Heart left ventricle (tissue), 16 donors: ENCODE measurements at regions not wholly inside any gene's neighbourhood (a gene's known extent, or its start where the extent isn't known, plus 50 kb on each side); places are given as distances from the start of the nearest gene placed in this dataset.
A peak's percentile ranks its signal among the peaks of the same experiment; 100 is the strongest.

Experiments
- ATAC-seq, 4 donors: fragments of 200-7000 bp; cut with Tn5 transposase; one replicate each; pipeline ENCODE4 v1.9.1; 2020 to 2022; ENCODE audit warnings: moderate library complexity in 4 of 4, mild to moderate bottlenecking in 3 of 4, moderate number of reproducible peaks in 1 of 4
- DNase-seq, 5 donors: peaks; one replicate each; pipeline ENCODE4 v3.0.0-alpha.2; 2020
- H3K27ac ChIP-seq, 12 donors: fragments of 200-600 bp; sonication (generic) in 4 of 12; one replicate each; pipeline versions ENCODE4 v1.5.0 to v1.8.0; 2016 to 2022; ENCODE audit warnings: mild to moderate bottlenecking in 2 of 12
- H3K27me3 ChIP-seq, 9 donors: fragments of 200-600 bp; sonication (generic) in 2 of 9; one replicate each; pipeline versions ENCODE4 v1.5.1 to v1.8.0; 2016 to 2022; ENCODE audit warnings: mild to moderate bottlenecking in 3 of 9
- H3K36me3 ChIP-seq, 9 donors: fragments of 200-600 bp; sonication (generic) in 2 of 9; one replicate each; pipeline versions ENCODE4 v1.5.0 to v1.8.0; 2018 to 2022; ENCODE audit warnings: mild to moderate bottlenecking in 2 of 9
- H3K4me1 ChIP-seq, 12 donors: fragments of 200-600 bp; sonication (generic) in 4 of 12; one replicate each; pipeline versions ENCODE4 v1.5.0 to v1.8.0; 2016 to 2022; ENCODE audit warnings: mild to moderate bottlenecking in 3 of 12
- H3K4me3 ChIP-seq, 12 donors: fragments of 200-600 bp; sonication (generic) in 4 of 12; one replicate each; pipeline versions ENCODE4 v1.5.0 to v1.8.0; 2017 to 2022; ENCODE audit warnings: mild to moderate bottlenecking in 9 of 12, moderate library complexity in 4 of 12
- H3K9me3 ChIP-seq, 12 donors: fragments of 200-600 bp; sonication (generic) in 4 of 12; one replicate each; pipeline versions ENCODE4 v1.5.0 to v1.8.0; 2016 to 2022; ENCODE audit warnings: mild to moderate bottlenecking in 1 of 12
- POLR2A ChIP-seq, 2 donors: fragments of 450-650 bp; IDR thresholded peaks; one replicate each; pipeline ENCODE4 v1.6.1; 2017; ENCODE audit warnings: antibody characterized with exemption in 2 of 2, mild to moderate bottlenecking in 2 of 2, moderate library complexity in 2 of 2
- WGBS, 4 donors: extraction: QIAGEN DNeasy Blood & Tissue Kit in 2 of 4; methylation state at CpG; one replicate each; pipeline versions ENCODE4 v1.1.5 to v1.1.7; 2013 to 2018; 5-methylcytosine and 5-hydroxymethylcytosine counted together
- intact Hi-C, 10 donors: fragments of 100-400 bp; cut with DNase I; formaldehyde crosslinking; loops; one replicate each; pipeline versions ENCODE4 v1.11.1 to v1.14.2; 2022
- TF ChIP-seq, protein P1 (sequence below), 12 donors: fragments of 200-600 bp; sonication (generic) in 4 of 12; IDR thresholded peaks; one replicate each; pipeline versions ENCODE4 v1.5.0 to v1.8.0; 2018 to 2022; ENCODE audit warnings: antibody characterized with exemption in 12 of 12, mild to moderate bottlenecking in 5 of 12
- donor health status: ischemic (EF 13 %, LVEDD 7.1; RV severe dilation, severe dysfunction).
- donor health status: healthy with polysubstance abuse.
- donor health status: DM: no; HTN: yes; CAD: no.
- donor health status: DM: no; HTN: no; CAD: no.
- donor health status: ischemic (EF 25% LVEDD 6.9; RV normal size, moderate dysfunction).
- donor health status: ischemic (EF 25% LVEDD 5.7; RV mildly dilated, moderate dysfunction).
- donor health status: healthy.
- donor health status: DM: yes; HTN: yes; CAD: no.
- donor health status: ischemic (EF 35%, LVEDD 5.7; RV mildly dilated, moderate dysfunction).
- donor health status: nonischemic (EF 11% LVEDD 7.7; RV severe dilation, severe dysfunction).
- donor health status: DM: yes; HTN: yes; CAD: no.
- donor health status: PGD.
- donor health status: ischemic (EF 29% LVEDD 5.4; RV normal size, mild dysfunction).
- donor health status: nonischemic (EF 23%, LVEDD 6.1; RV moderate dilation, normal function).

DNA sequence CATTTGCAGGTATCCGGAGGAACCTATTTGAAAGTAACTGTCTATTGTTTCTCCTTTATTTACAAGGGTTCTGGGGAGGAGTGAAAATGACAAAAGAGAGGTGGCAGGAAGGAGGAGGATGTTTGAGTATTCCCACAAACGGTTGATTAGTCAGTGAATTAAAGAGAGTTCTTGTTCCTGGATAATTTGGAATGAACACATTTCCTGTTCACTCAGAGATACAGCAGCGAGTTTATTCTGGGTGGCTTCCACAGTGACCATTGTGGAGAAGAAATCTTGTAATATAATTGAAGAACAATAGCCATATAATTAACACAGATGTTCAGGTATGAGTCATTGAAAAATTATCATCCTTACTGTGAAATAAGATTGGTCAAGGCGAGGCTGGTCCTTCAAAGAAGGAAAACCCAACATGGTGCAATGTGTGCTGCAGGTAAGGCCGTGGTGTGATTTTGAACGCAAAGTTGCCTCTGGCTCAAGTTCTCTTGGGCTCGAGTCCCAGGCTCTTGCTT lies 77.3 kb downstream of the NFKBIZ start:
- intact Hi-C loops = loop anchor here in 1 of 10 donors (10.0 kb wide), 1 partner anchor 62 kb away; no protein-coding TSS in a partner anchor
- ATAC-seq = peak in 2 of 4 donors; percentile 33 to 55

DNA sequence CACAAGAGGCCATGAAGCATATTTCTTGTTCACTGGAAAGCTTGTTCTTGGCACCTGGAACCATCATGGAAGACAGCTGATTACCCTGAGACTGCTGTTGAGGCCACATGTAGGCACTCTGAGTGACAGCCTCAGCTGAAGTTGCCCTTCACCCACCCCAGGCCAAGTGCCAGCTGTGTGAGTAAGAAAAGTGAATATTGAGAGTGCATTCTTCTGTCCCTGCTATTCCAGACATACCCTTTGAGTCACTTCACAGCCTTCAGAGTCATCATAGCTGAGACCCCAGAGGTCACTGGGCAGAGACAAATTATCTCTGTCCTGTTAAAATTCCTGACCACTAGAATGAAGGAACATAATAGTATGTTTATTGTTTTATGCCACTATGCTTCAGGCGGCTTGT lies 79.6 kb downstream of the NFKBIZ start:
- TF ChIP-seq, protein P1, sequence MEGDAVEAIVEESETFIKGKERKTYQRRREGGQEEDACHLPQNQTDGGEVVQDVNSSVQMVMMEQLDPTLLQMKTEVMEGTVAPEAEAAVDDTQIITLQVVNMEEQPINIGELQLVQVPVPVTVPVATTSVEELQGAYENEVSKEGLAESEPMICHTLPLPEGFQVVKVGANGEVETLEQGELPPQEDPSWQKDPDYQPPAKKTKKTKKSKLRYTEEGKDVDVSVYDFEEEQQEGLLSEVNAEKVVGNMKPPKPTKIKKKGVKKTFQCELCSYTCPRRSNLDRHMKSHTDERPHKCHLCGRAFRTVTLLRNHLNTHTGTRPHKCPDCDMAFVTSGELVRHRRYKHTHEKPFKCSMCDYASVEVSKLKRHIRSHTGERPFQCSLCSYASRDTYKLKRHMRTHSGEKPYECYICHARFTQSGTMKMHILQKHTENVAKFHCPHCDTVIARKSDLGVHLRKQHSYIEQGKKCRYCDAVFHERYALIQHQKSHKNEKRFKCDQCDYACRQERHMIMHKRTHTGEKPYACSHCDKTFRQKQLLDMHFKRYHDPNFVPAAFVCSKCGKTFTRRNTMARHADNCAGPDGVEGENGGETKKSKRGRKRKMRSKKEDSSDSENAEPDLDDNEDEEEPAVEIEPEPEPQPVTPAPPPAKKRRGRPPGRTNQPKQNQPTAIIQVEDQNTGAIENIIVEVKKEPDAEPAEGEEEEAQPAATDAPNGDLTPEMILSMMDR (IDR thresholded peaks at IDR 0.05) = no peak
- no peak for TF ChIP-seq POLR2A (IDR thresholded peaks at IDR 0.05)
- H3K4me3 ChIP-seq = no peak overlapping the region
- no peak for DNase-seq
- no peak for ATAC-seq
- intact Hi-C loops = loop anchor here in 1 of 10 donors (10.0 kb wide), 1 partner anchor 64 kb away; no protein-coding TSS in a partner anchor
- no peaks in the 10 kb centered on the region for H3K36me3 ChIP-seq
- H3K27ac ChIP-seq = no peak overlapping the region
- no peaks in the 10 kb centered on the region for H3K9me3 ChIP-seq
- 95 to 100% (median 96%) methylated on average over 1 of the region's 1 CpG for WGBS, 4 donors
- peaks cover 0 to 7% (median 0%) of the 10 kb centered on the region in 12 donors for H3K4me1 ChIP-seq
- no peaks in the 10 kb centered on the region for H3K27me3 ChIP-seq

More for the DNA sequence above, 77.3 kb downstream of the NFKBIZ start:
- H3K27me3 ChIP-seq = no peaks in the 10 kb centered on the region
- no peak for DNase-seq
- WGBS, 4 donors = 46 to 61% (median 49%) methylated on average over 7 of the region's 7 CpGs
- H3K36me3 ChIP-seq = no peaks in the 10 kb centered on the region
- peaks cover 0 to 7% (median 0%) of the 10 kb centered on the region in 12 donors for H3K4me1 ChIP-seq
- TF ChIP-seq, protein P1 (IDR thresholded peaks at IDR 0.05) = no peak
- no peak for TF ChIP-seq POLR2A (IDR thresholded peaks at IDR 0.05)
- no peak overlapping the region for H3K27ac ChIP-seq
- no peaks in the 10 kb centered on the region for H3K9me3 ChIP-seq
- no peak overlapping the region for H3K4me3 ChIP-seq

GRCh38 chr3:101931081-101931480 lies 81.8 kb downstream of the NFKBIZ start:
- Histone ChIP-seq H3K4me3 (no peak overlapping the region), H3K36me3 (no peaks in the 10 kb centered on the region), H3K4me1 (peaks cover 0 to 12% (median 0%) of the 10 kb centered on the region in 12 donors), H3K9me3 (no peaks in the 10 kb centered on the region), H3K27ac (no peak overlapping the region), H3K27me3 (no peaks in the 10 kb centered on the region)
- no peak for ATAC-seq
- 93 to 97% (median 94%) methylated on average over 1 of the region's 1 CpG for WGBS, 4 donors
- no peak for DNase-seq
- no peak for TF ChIP-seq POLR2A (IDR thresholded peaks at IDR 0.05)
- intact Hi-C loops = no loop called here

DNA sequence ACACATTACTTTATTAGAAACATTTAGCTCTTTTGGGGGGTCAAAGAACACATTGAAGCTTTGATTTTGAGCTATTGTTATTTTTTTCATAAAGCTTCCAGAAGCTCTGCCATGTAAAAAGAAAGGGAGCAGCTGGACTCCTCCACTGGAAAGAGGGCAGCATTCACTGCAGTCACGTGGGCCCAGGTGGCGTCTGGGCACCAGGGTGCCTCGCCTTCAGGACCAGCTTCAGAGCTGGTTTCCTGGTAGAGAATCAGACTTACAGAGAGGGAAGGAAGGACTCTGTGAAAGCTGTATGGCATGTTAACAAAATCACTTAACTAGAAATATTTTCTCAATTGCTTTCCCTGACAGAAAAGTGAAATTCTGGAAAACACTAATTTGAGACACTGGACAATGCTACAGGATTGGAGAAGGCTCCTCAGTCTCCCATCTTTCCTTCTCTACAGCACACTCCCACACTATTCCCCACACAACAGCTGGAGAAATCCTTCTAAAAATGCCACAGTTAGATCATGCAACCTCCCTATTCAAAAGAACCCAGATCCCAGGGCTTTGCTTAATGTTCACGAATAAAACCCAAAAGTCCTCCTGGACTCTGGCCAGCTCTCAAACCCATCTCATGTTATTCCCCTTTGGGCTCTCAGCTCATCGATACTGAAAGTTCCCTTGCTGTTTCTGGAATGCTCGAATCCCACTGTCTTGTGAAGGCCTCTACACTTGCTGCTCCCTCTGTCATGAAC lies 83.2 kb downstream of the NFKBIZ start:
- WGBS, 4 donors = 82 to 89% (median 85%) methylated on average over 6 of the region's 6 CpGs
- intact Hi-C loops = no loop called here

More for the DNA sequence above, 83.2 kb downstream of the NFKBIZ start:
- Histone ChIP-seq H3K4me1 (peaks cover 0 to 26% (median 0%) of the 10 kb centered on the region in 12 donors), H3K36me3 (no peaks in the 10 kb centered on the region), H3K9me3 (no peaks in the 10 kb centered on the region), H3K27ac (no peak overlapping the region), H3K4me3 (no peak overlapping the region), H3K27me3 (no peaks in the 10 kb centered on the region)
- ATAC-seq (no peak), DNase-seq (no peak)
- no peak for TF ChIP-seq POLR2A (IDR thresholded peaks at IDR 0.05)
- TF ChIP-seq, protein P1 (IDR thresholded peaks at IDR 0.05) = no peak
